HEK293 (cell line): ENCODE measurements at regions not wholly inside any gene's neighbourhood (a gene's known extent, or its start where the extent isn't known, plus 50 kb on each side); places are given as distances from the start of the nearest gene placed in this dataset.

Source experiments
- CTCF ChIA-PET: fragments of 350-600 bp; formaldehyde crosslinking; extraction: SDS; loops from one replicate; lab custom pipeline; 2021; ENCODE audit warnings: antibody characterized with exemption; lab: Yijun Ruan, JAX
- POLR2A ChIA-PET: fragments of 300-600 bp; formaldehyde crosslinking; extraction: SDS; loops from one replicate; lab custom pipeline; 2020; ENCODE audit warnings: antibody characterized with exemption, inconsistent platforms; lab: Yijun Ruan, JAX
- H3K27ac ChIP-seq: fragments of 200-500 bp; sonication (Bioruptor generic); 2 replicates; pipeline ENCODE4 v1.5.1; 2014; ENCODE audit warnings: low read depth, low read length, control low read depth, inconsistent platforms; ENCODE audit errors: extremely low read depth
- H3K36me3 ChIP-seq, 2 experiments: fragments of 200-500 bp in 1 of 2; sonication (Bioruptor generic) in 1 of 2; 1 replicate in 1 of 2; 2 replicates in 1 of 2; pipeline ENCODE4 v1.5.1; 2014 to 2017; ENCODE audit warnings: inconsistent platforms in 2 of 2, low read length in 2 of 2; ENCODE audit not compliant: control insufficient read depth in 2 of 2, insufficient read depth in 1 of 2
- H3K4me1 ChIP-seq: fragments of 200-500 bp; sonication (Bioruptor generic); 2 replicates; pipeline ENCODE4 v1.5.1; 2014; ENCODE audit warnings: mild to moderate bottlenecking, low read length, inconsistent platforms; ENCODE audit not compliant: control insufficient read depth, insufficient read depth
- H3K4me3 ChIP-seq: 2 replicates; pipeline ENCODE4 v1.5.1; 2011; ENCODE audit warnings: low read depth, mild to moderate bottlenecking, control low read depth, low read length, moderate library complexity
- H3K9me3 ChIP-seq: fragments of 200-500 bp; sonication (Bioruptor generic); 2 replicates; pipeline ENCODE4 v1.5.1; 2014; ENCODE audit warnings: low read depth, low read length, inconsistent platforms; ENCODE audit not compliant: control insufficient read depth, insufficient read depth
- EGR2 ChIP-seq: fragments of 450-650 bp; formaldehyde crosslinking; IDR thresholded peaks from 2 replicates; pipeline ENCODE4 v1.5.1; 2016; ENCODE audit warnings: low read depth, missing biosample characterization, missing genetic modification characterization
- HOXA7 ChIP-seq: sonication (generic); formaldehyde crosslinking; IDR thresholded peaks from 2 replicates; pipeline ENCODE4 v1.8.1; 2022; ENCODE audit warnings: missing genetic modification reagents, borderline replicate concordance
- MZF1 ChIP-seq: fragments of 450-650 bp; formaldehyde crosslinking; IDR thresholded peaks from 2 replicates; pipeline ENCODE4 v1.5.1; 2017; ENCODE audit warnings: missing biosample characterization, missing genetic modification characterization, borderline replicate concordance
- REPIN1 ChIP-seq: fragments of 450-650 bp; formaldehyde crosslinking; IDR thresholded peaks from 2 replicates; pipeline ENCODE4 v1.5.1; 2017; ENCODE audit warnings: missing biosample characterization, missing genetic modification characterization, low read depth
- REST ChIP-seq: fragments of 450-650 bp; formaldehyde crosslinking; IDR thresholded peaks from 2 replicates; pipeline ENCODE4 v1.5.1; 2016; ENCODE audit warnings: missing biosample characterization, missing genetic modification characterization
- TRIM28 ChIP-seq: IDR thresholded peaks from 2 replicates; pipeline ENCODE4 v1.6.1; 2011; ENCODE audit warnings: low read length, control low read depth, borderline replicate concordance
- ZFP3 ChIP-seq: fragments of 450-650 bp; formaldehyde crosslinking; IDR thresholded peaks from 2 replicates; pipeline ENCODE4 v1.5.1; 2016; ENCODE audit warnings: low read depth, missing biosample characterization, missing genetic modification characterization
- ZNF18 ChIP-seq: fragments of 450-650 bp; formaldehyde crosslinking; IDR thresholded peaks from 2 replicates; pipeline ENCODE4 v1.5.1; 2016; ENCODE audit warnings: missing biosample characterization, missing genetic modification characterization
- ZNF202 ChIP-seq: fragments of 450-650 bp; formaldehyde crosslinking; IDR thresholded peaks from 2 replicates; pipeline ENCODE4 v1.5.1; 2016; ENCODE audit warnings: missing biosample characterization, missing genetic modification characterization, borderline replicate concordance
- ZNF221 ChIP-seq: fragments of 450-650 bp; formaldehyde crosslinking; IDR thresholded peaks from 2 replicates; pipeline ENCODE4 v1.5.1; 2017; ENCODE audit warnings: missing biosample characterization, missing genetic modification characterization, borderline replicate concordance
- ZNF248 ChIP-seq: fragments of 450-650 bp; formaldehyde crosslinking; IDR thresholded peaks from 2 replicates; pipeline ENCODE4 v1.5.1; 2017; ENCODE audit warnings: missing biosample characterization, missing genetic modification characterization
- ZNF335 ChIP-seq: fragments of 450-650 bp; formaldehyde crosslinking; conservative IDR thresholded peaks from 2 replicates; pipeline ENCODE4 v1.5.1; 2016; ENCODE audit warnings: missing biosample characterization, missing genetic modification characterization
- ZNF341 ChIP-seq: fragments of 450-650 bp; formaldehyde crosslinking; IDR thresholded peaks from 2 replicates; pipeline ENCODE4; 2016; ENCODE audit warnings: low read depth, missing biosample characterization, missing genetic modification characterization
- ZNF354C ChIP-seq: fragments of 450-650 bp; formaldehyde crosslinking; IDR thresholded peaks from 2 replicates; pipeline ENCODE4 v1.5.1; 2016; ENCODE audit warnings: missing biosample characterization, missing genetic modification characterization, low read depth, borderline replicate concordance
- ZNF426 ChIP-seq: fragments of 450-650 bp; formaldehyde crosslinking; IDR thresholded peaks from 2 replicates; pipeline ENCODE4 v1.5.1; 2017; ENCODE audit warnings: missing biosample characterization, missing genetic modification characterization, mild to moderate bottlenecking, inconsistent platforms, moderate library complexity
- ZNF549 ChIP-seq: fragments of 450-650 bp; IDR thresholded peaks from 2 replicates; pipeline ENCODE4 v1.5.1; 2018; ENCODE audit warnings: missing biosample characterization, missing genetic modification characterization, mild to moderate bottlenecking, inconsistent platforms, moderate library complexity

- ChIA-PET CTCF (no interaction called here), POLR2A (interaction anchor here (0.6 kb wide), 1 partner anchor 53 kb away, joined by 4 read pairs; no protein-coding TSS in a partner anchor)
- H3K36me3 ChIP-seq: no peaks in the 10 kb centered on the region
- H3K4me3 ChIP-seq: no peak overlapping the region
- H3K27ac ChIP-seq: no peak overlapping the region
- no peaks in the 10 kb centered on the region for H3K4me1 ChIP-seq
- TF ChIP-seq ZNF426 (tag by site-specific recombination) (no peak), MZF1 (tag by site-specific recombination) (no peak), HOXA7 (CRISPR knock-in tag) (no peak), ZNF248 (tag by site-specific recombination) (no peak), EGR2 (tag by site-specific recombination) (0 out of 2 replicates have a peak, but pooled peaks have one; percentile 11)
- no peaks in the 10 kb centered on the region for H3K9me3 ChIP-seq
Observed at GRCh38 chr5:56688402-56688801, 126.9 kb upstream of the MAP3K1 start.

GRCh38 chr5:56686337-56687195 lies 128.8 kb upstream of the MAP3K1 start:
- no peak for TF ChIP-seq EGR2 (tag by site-specific recombination)
- no peak for TF ChIP-seq REPIN1 (tag by site-specific recombination)
- no peak for TF ChIP-seq ZNF221 (tag by site-specific recombination)
- TF ChIP-seq ZNF335 (tag by site-specific recombination): no peak
- TF ChIP-seq REST (tag by site-specific recombination): no peak
- TF ChIP-seq ZNF354C (tag by site-specific recombination): no peak
- TF ChIP-seq ZFP3 (tag by site-specific recombination): no peak
- TF ChIP-seq ZNF202 (tag by site-specific recombination): no peak
- TF ChIP-seq ZNF549 (tag by site-specific recombination): no peak
- TF ChIP-seq ZNF18 (tag by site-specific recombination): no peak
- no peak for TF ChIP-seq TRIM28
- no peak for TF ChIP-seq ZNF341 (tag by site-specific recombination)
- no peaks in the 10 kb centered on the region for H3K36me3 ChIP-seq
- H3K4me3 ChIP-seq: no peak overlapping the region
- no peaks in the 10 kb centered on the region for H3K9me3 ChIP-seq
- H3K4me1 ChIP-seq: no peaks in the 10 kb centered on the region
- no peak overlapping the region for H3K27ac ChIP-seq
- POLR2A ChIA-PET: interaction anchor here (0.6 kb wide), 1 partner anchor 487 kb away, joined by 4 read pairs; no protein-coding TSS in a partner anchor
- CTCF ChIA-PET: interaction anchor here (0.7 to 0.8 kb wide), 3 partner anchors 9 to 148 kb away, joined by 3 to 4 read pairs (median 3); no protein-coding TSS in a partner anchor
